Loucy (cell line): ENCODE measurements at regions not wholly inside any gene's neighbourhood (a gene's known extent, or its start where the extent isn't known, plus 50 kb on each side); places are given as distances from the start of the nearest gene placed in this dataset.

ENCODE experiments used
- CTCF ChIP-seq: fragments of 200-600 bp; sonication (generic); conservative IDR thresholded peaks from 2 replicates; pipeline ENCODE4 v1.5.1; 2014; ENCODE audit warnings: mild to moderate bottlenecking, antibody characterized with exemption, low read length
- EZH2phosphoT487 ChIP-seq: fragments of 200-600 bp; IDR thresholded peaks from 2 replicates; pipeline ENCODE4 v1.6.1; 2018; ENCODE audit warnings: antibody characterized with exemption, mild to moderate bottlenecking, moderate library complexity, borderline replicate concordance

GRCh38 chr12:83784298-83784890 lies 1097.7 kb downstream of the TMTC2 start:
- TF ChIP-seq CTCF (no peak), EZH2phosphoT487 (no peak)
